Stimulated activated CD4-positive, alpha-beta T cell treated with anti-CD3 and anti-CD28 coated beads, Interleukin-1b, Interleukin-23, amount 100 ng/mL, for 4 hours (primary cell): ENCODE measurements at regions not wholly inside any gene's neighbourhood (a gene's known extent, or its start where the extent isn't known, plus 50 kb on each side); places are given as distances from the start of the nearest gene placed in this dataset.

Experiments
- DNase-seq, 2 donors: peaks; one replicate each; pipeline ENCODE4 v3.0.0-alpha.2; 2020; ENCODE audit warnings: low read depth in 2 of 2

DNA sequence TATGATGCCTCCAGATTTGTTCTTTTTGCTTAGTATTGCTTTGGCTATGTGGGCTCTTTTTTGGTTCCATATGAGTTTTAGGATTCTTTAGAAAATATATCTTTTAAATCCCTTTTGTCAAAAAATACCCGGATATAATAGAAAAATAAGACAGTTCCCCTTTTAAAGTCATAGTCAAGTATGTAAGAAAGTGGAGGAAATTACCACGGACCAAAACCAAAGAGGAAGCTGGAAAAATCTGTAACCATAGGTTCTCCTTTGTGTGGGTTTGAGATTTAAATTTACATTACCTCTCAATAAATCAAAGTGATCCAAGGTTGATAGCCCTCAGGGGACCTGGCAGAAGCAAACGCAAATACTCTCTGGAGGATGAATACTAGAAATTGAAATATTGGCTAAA is 58.3 kb upstream of the PACRGL start:
- no peak for DNase-seq

DNA sequence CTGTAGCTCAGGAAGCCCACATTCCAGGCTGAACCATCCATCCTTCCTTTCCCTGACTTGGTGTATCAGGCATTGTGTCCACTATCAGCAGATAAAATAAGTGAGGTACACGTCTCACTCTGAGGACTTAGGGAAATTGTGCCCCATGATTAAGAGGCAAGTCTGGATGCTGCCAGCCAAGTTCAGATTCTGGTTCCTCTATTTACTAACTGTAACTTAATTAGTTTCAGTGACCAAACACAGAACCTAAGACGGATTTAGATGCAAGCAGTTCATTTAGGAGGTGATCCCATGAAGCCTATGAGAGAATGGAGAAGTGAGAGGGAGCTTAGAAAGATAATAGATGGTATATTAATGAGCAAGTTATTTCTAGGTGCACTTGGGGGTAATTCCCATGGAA is 56.6 kb upstream of the PACRGL start:
- DNase-seq = no peak

DNA sequence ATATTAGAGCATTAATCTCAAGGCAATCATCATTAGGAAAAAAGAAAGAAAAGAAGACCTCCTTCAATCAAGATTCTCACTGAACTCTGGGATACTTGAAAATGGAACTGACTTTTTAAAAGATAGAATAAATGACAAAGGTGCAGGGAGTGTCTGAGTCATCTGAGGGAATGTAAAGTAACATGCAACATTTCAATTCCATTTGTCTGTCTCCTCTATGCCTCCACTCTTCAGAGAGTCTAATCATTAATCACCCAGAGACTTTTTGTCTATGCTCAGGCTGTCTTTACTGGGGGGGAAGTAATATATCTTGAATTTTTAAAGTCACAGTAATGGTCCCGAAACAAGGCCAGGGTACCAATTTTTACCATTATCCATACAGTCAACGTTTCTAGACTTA is 55.0 kb upstream of the PACRGL start:
- no peak for DNase-seq

DNA sequence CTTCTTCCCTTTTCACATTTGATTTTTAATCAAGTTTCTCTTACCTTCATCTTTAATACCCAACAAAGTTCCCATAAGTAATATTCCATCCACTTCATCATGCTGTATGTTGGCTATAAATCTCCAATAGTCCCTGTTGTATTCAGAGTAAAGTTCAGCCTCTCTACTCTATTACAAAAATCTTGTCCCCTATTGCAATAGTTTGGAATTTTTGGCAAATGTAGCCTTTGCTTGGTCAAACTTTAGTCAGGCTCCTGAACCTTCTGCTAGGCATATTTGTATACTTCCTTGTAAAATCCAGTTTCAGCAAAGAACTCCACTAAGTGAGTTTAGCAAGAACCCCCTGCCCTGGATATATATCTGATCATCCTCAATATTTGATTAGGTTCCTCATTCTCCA is 54.0 kb upstream of the PACRGL start:
- DNase-seq = no peak
